GM20000 (cell line): ENCODE measurements at regions not wholly inside any gene's neighbourhood (a gene's known extent, or its start where the extent isn't known, plus 50 kb on each side); places are given as distances from the start of the nearest gene placed in this dataset.

ENCODE experiments used
- DNase-seq: peaks from one replicate; pipeline ENCODE4 v3.0.0; 2012; ENCODE audit warnings: low spot score
- TF ChIP-seq, protein P1 (sequence below): IDR thresholded peaks from 2 replicates; pipeline ENCODE4 v1.5.1; 2012; ENCODE audit warnings: mild to moderate bottlenecking, control low read depth; ENCODE audit errors: extremely low read depth, missing control alignments

GRCh38 chr5:135189024-135189423, 155.0 kb upstream of the PITX1 start:
- TF ChIP-seq, protein P1, sequence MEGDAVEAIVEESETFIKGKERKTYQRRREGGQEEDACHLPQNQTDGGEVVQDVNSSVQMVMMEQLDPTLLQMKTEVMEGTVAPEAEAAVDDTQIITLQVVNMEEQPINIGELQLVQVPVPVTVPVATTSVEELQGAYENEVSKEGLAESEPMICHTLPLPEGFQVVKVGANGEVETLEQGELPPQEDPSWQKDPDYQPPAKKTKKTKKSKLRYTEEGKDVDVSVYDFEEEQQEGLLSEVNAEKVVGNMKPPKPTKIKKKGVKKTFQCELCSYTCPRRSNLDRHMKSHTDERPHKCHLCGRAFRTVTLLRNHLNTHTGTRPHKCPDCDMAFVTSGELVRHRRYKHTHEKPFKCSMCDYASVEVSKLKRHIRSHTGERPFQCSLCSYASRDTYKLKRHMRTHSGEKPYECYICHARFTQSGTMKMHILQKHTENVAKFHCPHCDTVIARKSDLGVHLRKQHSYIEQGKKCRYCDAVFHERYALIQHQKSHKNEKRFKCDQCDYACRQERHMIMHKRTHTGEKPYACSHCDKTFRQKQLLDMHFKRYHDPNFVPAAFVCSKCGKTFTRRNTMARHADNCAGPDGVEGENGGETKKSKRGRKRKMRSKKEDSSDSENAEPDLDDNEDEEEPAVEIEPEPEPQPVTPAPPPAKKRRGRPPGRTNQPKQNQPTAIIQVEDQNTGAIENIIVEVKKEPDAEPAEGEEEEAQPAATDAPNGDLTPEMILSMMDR, result no peak
- DNase-seq, result no peak

- DNase-seq, result no peak
- TF ChIP-seq, protein P1, result no peak
Measured at GRCh38 chr5:135188233-135188914, 154.3 kb upstream of the PITX1 start.

- TF ChIP-seq, protein P1, result no peak
- DNase-seq, result no peak
Measured at GRCh38 chr5:135186662-135187522, 152.9 kb upstream of the PITX1 start.

DNA sequence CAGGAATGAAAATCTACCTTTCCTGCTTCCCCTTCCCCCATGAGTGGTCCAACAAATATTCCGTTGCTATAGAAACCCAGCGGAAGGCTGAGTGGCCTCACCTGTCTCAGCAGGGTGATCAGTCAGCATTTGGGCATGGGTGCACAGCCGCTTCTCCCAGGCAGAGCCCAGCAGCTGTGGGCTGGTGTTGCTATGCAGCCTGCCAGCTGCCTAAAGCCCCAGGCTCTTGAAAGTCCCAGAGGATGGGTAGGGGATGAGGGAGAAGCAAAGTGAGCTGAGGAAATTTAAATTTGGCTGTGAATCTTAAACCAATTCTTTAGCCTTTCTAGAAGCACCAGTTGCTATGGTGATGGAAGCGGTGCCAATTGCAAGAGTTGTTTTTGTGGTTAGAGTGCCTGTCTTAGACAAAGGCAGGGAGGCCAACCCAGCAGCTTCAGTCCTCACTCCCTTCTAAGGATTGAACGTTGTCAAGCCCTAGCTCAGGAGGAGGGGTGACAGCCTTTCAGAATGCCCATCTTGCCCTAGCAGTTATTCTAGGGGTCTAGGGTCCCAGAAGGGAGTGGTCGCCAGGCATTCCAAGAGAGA, 151.5 kb upstream of the PITX1 start:
- DNase-seq, result no peak
- TF ChIP-seq, protein P1, result no peak

DNA sequence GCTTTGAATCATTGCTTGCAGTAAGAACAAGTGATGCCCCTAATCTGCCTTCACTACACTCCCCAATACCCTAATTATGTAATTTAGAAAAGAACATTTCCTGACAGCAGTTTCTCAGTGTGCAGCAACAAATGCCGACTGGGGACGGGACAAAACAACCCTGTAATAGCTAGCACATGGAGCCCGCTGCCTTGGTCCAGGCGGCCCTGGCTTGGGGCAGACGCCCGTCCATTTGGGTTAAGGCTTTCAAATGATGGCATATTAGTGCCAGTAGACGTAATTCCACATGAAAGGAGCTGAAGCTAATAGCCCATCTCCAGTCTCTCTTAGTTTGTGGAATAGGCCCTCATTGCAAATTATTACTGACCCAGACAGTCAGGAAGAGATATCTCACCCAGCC, 150.6 kb upstream of the PITX1 start:
- TF ChIP-seq, protein P1, result no peak
- no peak for DNase-seq

DNA sequence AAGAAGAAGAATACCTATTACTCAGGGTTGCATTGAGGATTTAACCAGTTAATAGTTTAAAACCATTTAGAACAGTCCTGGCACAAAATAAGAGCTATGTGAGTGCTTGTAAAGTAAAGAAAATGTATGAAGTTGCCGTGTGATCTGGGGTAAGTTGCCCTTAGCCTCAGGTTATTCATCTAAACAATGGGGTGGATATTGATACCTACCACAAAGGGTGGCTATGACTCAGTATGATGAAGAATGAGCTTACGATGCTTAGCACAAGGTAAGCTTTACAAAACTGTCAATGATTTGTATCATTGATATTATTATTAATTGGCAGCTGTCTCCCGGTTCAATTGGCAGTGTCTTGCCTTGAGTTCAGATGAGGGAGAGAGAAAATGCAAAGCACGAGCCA, 149.4 kb upstream of the PITX1 start:
- no peak for DNase-seq

More for the DNA sequence above, 149.4 kb upstream of the PITX1 start:
- TF ChIP-seq, protein P1, result no peak
